ENCODE measurements at regions not wholly inside any gene's neighbourhood (a gene's known extent, or its start where the extent isn't known, plus 50 kb on each side); places are given as distances from the start of the nearest gene placed in this dataset.
"Not testable (repeated sequence)": the region's sequence is repeated elsewhere in the genome, so short reads cannot be mapped to it uniquely, and the experiment has no call there.

GRCh38 chr18:1292167-1292566 is 387.5 kb downstream of the ADCYAP1 start:
- DNase-seq (ENCODE audit: low read depth, low spot score): no peak
- Histone ChIP-seq H3K9ac (ENCODE audit: insufficient read length) (no peak overlapping the region), H3K4me3 (no peak overlapping the region), H3K9me3 (ENCODE audit: low read depth, low read length) (no peaks in the 10 kb centered on the region), H3K27ac (no peak overlapping the region), H3K36me3 (ENCODE audit: insufficient read depth, low read length) (no peaks in the 10 kb centered on the region)
- TF ChIP-seq EZH2 (IDR thresholded peaks at IDR 0.05) (no peak), FOXP2 (optimal IDR thresholded peaks at IDR 0.05; ENCODE audit: control extremely low read depth, extremely low read length, insufficient read depth) (no peak), POLR2AphosphoS5 (IDR thresholded peaks at IDR 0.05; ENCODE audit: borderline replicate concordance, low read depth, low read length) (no peak)

- no peak for TF ChIP-seq EZH2 (IDR thresholded peaks at IDR 0.05)
- no peak for TF ChIP-seq FOXP2 (optimal IDR thresholded peaks at IDR 0.05; ENCODE audit: control extremely low read depth, extremely low read length, insufficient read depth)
- TF ChIP-seq POLR2AphosphoS5 (IDR thresholded peaks at IDR 0.05; ENCODE audit: borderline replicate concordance, low read depth, low read length): no peak
- DNase-seq (ENCODE audit: low read depth, low spot score): no peak
- Histone ChIP-seq H3K4me3 (no peak overlapping the region), H3K27ac (no peak overlapping the region), H3K9me3 (ENCODE audit: low read depth, low read length) (no peaks in the 10 kb centered on the region), H3K36me3 (ENCODE audit: insufficient read depth, low read length) (no peaks in the 10 kb centered on the region), H3K9ac (ENCODE audit: insufficient read length) (no peak overlapping the region)
Measured at GRCh38 chr18:1294229-1294628, 389.6 kb downstream of the ADCYAP1 start.

- no peak for TF ChIP-seq EZH2 (IDR thresholded peaks at IDR 0.05)
- no peak for TF ChIP-seq POLR2AphosphoS5 (IDR thresholded peaks at IDR 0.05; ENCODE audit: borderline replicate concordance, low read depth, low read length)
- no peak for TF ChIP-seq FOXP2 (optimal IDR thresholded peaks at IDR 0.05; ENCODE audit: control extremely low read depth, extremely low read length, insufficient read depth)
- no peaks in the 10 kb centered on the region for H3K36me3 ChIP-seq (ENCODE audit: insufficient read depth, low read length)
- DNase-seq (ENCODE audit: low read depth, low spot score): no peak
- H3K9me3 ChIP-seq (ENCODE audit: low read depth, low read length): no peaks in the 10 kb centered on the region
- no peak overlapping the region for H3K4me3 ChIP-seq
- no peak overlapping the region for H3K9ac ChIP-seq (ENCODE audit: insufficient read length)
- no peak overlapping the region for H3K27ac ChIP-seq
Measured at GRCh38 chr18:1296237-1296636, 391.6 kb downstream of the ADCYAP1 start.

- Histone ChIP-seq H3K9ac (ENCODE audit: insufficient read length) (no peak overlapping the region), H3K9me3 (ENCODE audit: low read depth, low read length) (no peaks in the 10 kb centered on the region), H3K4me3 (no peak overlapping the region), H3K36me3 (ENCODE audit: insufficient read depth, low read length) (no peaks in the 10 kb centered on the region), H3K27ac (no peak overlapping the region)
- DNase-seq (ENCODE audit: low read depth, low spot score): no peak
- TF ChIP-seq FOXP2 (optimal IDR thresholded peaks at IDR 0.05; ENCODE audit: control extremely low read depth, extremely low read length, insufficient read depth) (no peak), POLR2AphosphoS5 (IDR thresholded peaks at IDR 0.05; ENCODE audit: borderline replicate concordance, low read depth, low read length) (no peak), EZH2 (IDR thresholded peaks at IDR 0.05) (no peak)
Measured at GRCh38 chr18:1302861-1303260, 398.2 kb downstream of the ADCYAP1 start.

GRCh38 chr18:1304392-1304992 is 399.8 kb downstream of the ADCYAP1 start:
- no peak overlapping the region for H3K9ac ChIP-seq (ENCODE audit: insufficient read length)
- H3K4me3 ChIP-seq: no peak overlapping the region
- no peak for DNase-seq (ENCODE audit: low read depth, low spot score)
- H3K36me3 ChIP-seq (ENCODE audit: insufficient read depth, low read length): no peaks in the 10 kb centered on the region
- no peaks in the 10 kb centered on the region for H3K9me3 ChIP-seq (ENCODE audit: low read depth, low read length)
- TF ChIP-seq FOXP2 (optimal IDR thresholded peaks at IDR 0.05; ENCODE audit: control extremely low read depth, extremely low read length, insufficient read depth): no peak
- no peak for TF ChIP-seq EZH2 (IDR thresholded peaks at IDR 0.05)
- TF ChIP-seq POLR2AphosphoS5 (IDR thresholded peaks at IDR 0.05; ENCODE audit: borderline replicate concordance, low read depth, low read length): no peak
- no peak overlapping the region for H3K27ac ChIP-seq

- DNase-seq (ENCODE audit: low read depth, low spot score): no peak
- Histone ChIP-seq H3K27ac (no peak overlapping the region), H3K4me3 (no peak overlapping the region), H3K36me3 (ENCODE audit: insufficient read depth, low read length) (no peaks in the 10 kb centered on the region), H3K9ac (ENCODE audit: insufficient read length) (no peak overlapping the region), H3K9me3 (ENCODE audit: low read depth, low read length) (no peaks in the 10 kb centered on the region)
- no peak for TF ChIP-seq FOXP2 (optimal IDR thresholded peaks at IDR 0.05; ENCODE audit: control extremely low read depth, extremely low read length, insufficient read depth)
- no peak for TF ChIP-seq EZH2 (IDR thresholded peaks at IDR 0.05)
- TF ChIP-seq POLR2AphosphoS5 (IDR thresholded peaks at IDR 0.05; ENCODE audit: borderline replicate concordance, low read depth, low read length): no peak
Measured at GRCh38 chr18:1306641-1307040, 402.0 kb downstream of the ADCYAP1 start.

GRCh38 chr18:1308686-1309085 is 404.0 kb downstream of the ADCYAP1 start:
- no peak overlapping the region for H3K4me3 ChIP-seq
- H3K36me3 ChIP-seq (ENCODE audit: insufficient read depth, low read length): no peaks in the 10 kb centered on the region
- no peak overlapping the region for H3K27ac ChIP-seq
- no peak for DNase-seq (ENCODE audit: low read depth, low spot score)
- H3K9me3 ChIP-seq (ENCODE audit: low read depth, low read length): no peaks in the 10 kb centered on the region
- H3K9ac ChIP-seq (ENCODE audit: insufficient read length): no peak overlapping the region
- TF ChIP-seq FOXP2 (optimal IDR thresholded peaks at IDR 0.05; ENCODE audit: control extremely low read depth, extremely low read length, insufficient read depth) (no peak), EZH2 (IDR thresholded peaks at IDR 0.05) (no peak), POLR2AphosphoS5 (IDR thresholded peaks at IDR 0.05; ENCODE audit: borderline replicate concordance, low read depth, low read length) (no peak)

- Histone ChIP-seq H3K9me3 (ENCODE audit: low read depth, low read length) (no peaks in the 10 kb centered on the region), H3K9ac (ENCODE audit: insufficient read length) (no peak overlapping the region), H3K36me3 (ENCODE audit: insufficient read depth, low read length) (no peaks in the 10 kb centered on the region), H3K4me3 (no peak overlapping the region), H3K27ac (no peak overlapping the region)
- no peak for TF ChIP-seq FOXP2 (optimal IDR thresholded peaks at IDR 0.05; ENCODE audit: control extremely low read depth, extremely low read length, insufficient read depth)
- no peak for DNase-seq (ENCODE audit: low read depth, low spot score)
Measured at GRCh38 chr18:1311376-1311775, 406.7 kb downstream of the ADCYAP1 start.

GRCh38 chr18:1335345-1335744 is 430.7 kb downstream of the ADCYAP1 start:
- not testable (repeated sequence) for H3K9me3 ChIP-seq (ENCODE audit: low read depth, low read length); H3K27ac ChIP-seq

More at GRCh38 chr18:1335345-1335744, 430.7 kb downstream of the ADCYAP1 start:
- H3K4me3 ChIP-seq; DNase-seq (ENCODE audit: low read depth, low spot score); H3K9ac ChIP-seq (ENCODE audit: insufficient read length); H3K36me3 ChIP-seq (ENCODE audit: insufficient read depth, low read length): not testable (repeated sequence)
